H9 (cell line): ENCODE measurements at regions not wholly inside any gene's neighbourhood (a gene's known extent, or its start where the extent isn't known, plus 50 kb on each side); places are given as distances from the start of the nearest gene placed in this dataset.

Experiments
- DNase-seq: peaks from one replicate; pipeline ENCODE4 v3.0.0-alpha.2; 2017
- H2AFZ ChIP-seq: one replicate; pipeline ENCODE4 v1.6.1; 2013; ENCODE audit warnings: mild to moderate bottlenecking, low read length, control low read depth, moderate library complexity
- H2AK5ac ChIP-seq: 2 replicates; pipeline ENCODE4 v1.6.1; 2013; ENCODE audit warnings: low read length, control low read depth, mixed read lengths; ENCODE audit not compliant: insufficient read length
- H2BK120ac ChIP-seq: one replicate; pipeline ENCODE4 v1.6.1; 2013; ENCODE audit warnings: low read depth, mild to moderate bottlenecking, low read length, control low read depth, inconsistent platforms; ENCODE audit not compliant: poor library complexity, severe bottlenecking
- H2BK12ac ChIP-seq: 2 replicates; pipeline ENCODE4 v1.6.1; 2013; ENCODE audit warnings: low read length, control low read depth, mixed read lengths, low read depth; ENCODE audit not compliant: insufficient read length
- H2BK15ac ChIP-seq: 2 replicates; pipeline ENCODE4 v1.6.1; 2013; ENCODE audit warnings: low read depth, low read length, control low read depth
- H2BK20ac ChIP-seq: one replicate; pipeline ENCODE4 v1.6.1; 2013; ENCODE audit warnings: low read depth, mild to moderate bottlenecking, low read length, control low read depth, inconsistent platforms; ENCODE audit not compliant: poor library complexity, severe bottlenecking
- H2BK5ac ChIP-seq: 2 replicates; pipeline ENCODE4 v1.6.1; 2013; ENCODE audit warnings: low read length, control low read depth, mixed read lengths; ENCODE audit not compliant: insufficient read length
- H3K14ac ChIP-seq: 2 replicates; pipeline ENCODE4 v1.6.1; 2013; ENCODE audit warnings: low read length, control low read depth; ENCODE audit not compliant: insufficient read depth
- H3K18ac ChIP-seq: 2 replicates; pipeline ENCODE4 v1.6.1; 2013; ENCODE audit warnings: low read depth, mild to moderate bottlenecking, mixed read lengths, low read length, control low read depth; ENCODE audit not compliant: insufficient read length
- H3K23ac ChIP-seq: 2 replicates; pipeline ENCODE4 v1.6.1; 2013; ENCODE audit warnings: low read length, control low read depth, mixed read lengths, low read depth; ENCODE audit not compliant: insufficient read length
- H3K23me2 ChIP-seq: 2 replicates; pipeline ENCODE4 v1.6.1; 2013; ENCODE audit warnings: low read depth, mild to moderate bottlenecking, mixed read lengths, low read length, control low read depth; ENCODE audit not compliant: insufficient read length, poor library complexity, severe bottlenecking
- H3K27ac ChIP-seq: 2 replicates; pipeline ENCODE4 v1.5.1; 2013; ENCODE audit warnings: low read length, control low read depth, mixed read lengths, low read depth; ENCODE audit not compliant: insufficient read length
- H3K27me3 ChIP-seq: 2 replicates; pipeline ENCODE4 v1.6.1; 2013; ENCODE audit warnings: low read length, control low read depth, inconsistent platforms; ENCODE audit not compliant: insufficient read depth
- H3K4ac ChIP-seq: 2 replicates; pipeline ENCODE4 v1.6.1; 2013; ENCODE audit warnings: low read depth, mild to moderate bottlenecking, control low read depth, inconsistent platforms, low read length, moderate library complexity
- H3K4me1 ChIP-seq: 2 replicates; pipeline ENCODE4 v1.6.1; 2013; ENCODE audit warnings: low read length, control low read depth, inconsistent platforms; ENCODE audit not compliant: insufficient read depth
- H3K4me2 ChIP-seq: 2 replicates; pipeline ENCODE4 v1.6.1; 2013; ENCODE audit warnings: low read length, control low read depth, mixed read lengths; ENCODE audit not compliant: insufficient read length, insufficient read depth
- H3K56ac ChIP-seq: 2 replicates; pipeline ENCODE4 v1.6.1; 2013; ENCODE audit warnings: low read depth, mild to moderate bottlenecking, mixed read lengths, low read length, control low read depth; ENCODE audit not compliant: insufficient read length
- H3K79me1 ChIP-seq: 2 replicates; pipeline ENCODE4 v1.6.1; 2013; ENCODE audit warnings: low read depth, mild to moderate bottlenecking, moderate library complexity, low read length, control low read depth, inconsistent platforms; ENCODE audit not compliant: insufficient read depth, poor library complexity, severe bottlenecking
- H3K79me2 ChIP-seq: 2 replicates; pipeline ENCODE4 v1.6.1; 2013; ENCODE audit warnings: low read length, control low read depth, inconsistent platforms; ENCODE audit not compliant: insufficient read depth
- H3K9ac ChIP-seq: 2 replicates; pipeline ENCODE4 v1.6.1; 2013; ENCODE audit warnings: low read length, control low read depth, mixed read lengths; ENCODE audit not compliant: insufficient read length; ENCODE audit errors: extremely low read depth
- H3K9me3 ChIP-seq: one replicate; pipeline ENCODE4 v1.6.1; 2013; ENCODE audit warnings: low read depth, low read length, inconsistent platforms; ENCODE audit not compliant: control insufficient read depth
- H3T11ph ChIP-seq: one replicate; pipeline ENCODE4 v1.6.1; 2013; ENCODE audit warnings: mild to moderate bottlenecking, low read length, control low read depth, inconsistent platforms
- H4K20me1 ChIP-seq: one replicate; pipeline ENCODE4 v1.6.1; 2013; ENCODE audit not compliant: control insufficient read depth, insufficient read length, insufficient read depth
- H4K5ac ChIP-seq: 2 replicates; pipeline ENCODE4 v1.6.1; 2013; ENCODE audit warnings: low read depth, mild to moderate bottlenecking, mixed read lengths, low read length, control low read depth; ENCODE audit not compliant: insufficient read length
- H4K8ac ChIP-seq: replicated peaks from 2 replicates; pipeline ENCODE4 v1.6.1; 2013; ENCODE audit warnings: low read length, control low read depth, mixed read lengths, low read depth; ENCODE audit not compliant: insufficient read length
- H4K91ac ChIP-seq: 2 replicates; pipeline ENCODE4 v1.6.1; 2013; ENCODE audit warnings: low read depth, mild to moderate bottlenecking, moderate library complexity, mixed read lengths, low read length, control low read depth; ENCODE audit not compliant: insufficient read length
- H3K27ac Mint-ChIP-seq, 3 experiments: 2 replicates in 2 of 3; 3 replicates in 1 of 3; pipeline ENCODE4 v1.8.0; 2020 to 2021; ENCODE audit warnings: mixed read lengths in 3 of 3, mild to moderate bottlenecking in 1 of 3, moderate library complexity in 1 of 3
- H3K27me3 Mint-ChIP-seq: 2 replicates; pipeline ENCODE4 v1.8.0; 2021; ENCODE audit warnings: low read depth, mild to moderate bottlenecking, moderate library complexity, mixed read lengths
- H3K36me3 Mint-ChIP-seq, 3 experiments: 2 replicates in 2 of 3; 3 replicates in 1 of 3; pipeline ENCODE4 v1.8.0; 2020 to 2021; ENCODE audit warnings: low read depth in 3 of 3, mixed read lengths in 3 of 3; ENCODE audit not compliant: insufficient read depth in 1 of 3
- H3K4me1 Mint-ChIP-seq, 2 experiments: 2 replicates each; pipeline ENCODE4 v1.8.0; 2020; ENCODE audit warnings: mixed read lengths in 2 of 2
- H3K4me3 Mint-ChIP-seq, 2 experiments: 2 replicates in 1 of 2; 3 replicates in 1 of 2; pipeline ENCODE4 v1.8.0; 2020 to 2021; ENCODE audit warnings: mild to moderate bottlenecking in 2 of 2, mixed read lengths in 2 of 2, moderate library complexity in 1 of 2
- H3K9me3 Mint-ChIP-seq, 2 experiments: 2 replicates in 1 of 2; 3 replicates in 1 of 2; pipeline ENCODE4 v1.8.0; 2020; ENCODE audit warnings: mild to moderate bottlenecking in 2 of 2, mixed read lengths in 2 of 2, moderate library complexity in 1 of 2
- CTCF ChIP-seq: fragments of 200-600 bp; sonication (generic); conservative IDR thresholded peaks from 3 replicates; pipeline ENCODE4 v1.8.0; 2021; ENCODE audit warnings: antibody characterized with exemption, mild to moderate bottlenecking
- WGBS: extraction: QIAGEN DNeasy Blood & Tissue Kit; methylation state at CpG from one replicate; pipeline ENCODE4 v1.1.7; 2013; ENCODE audit warnings: missing lambda C conversion rate, low lambda C conversion rate, mixed read lengths; ENCODE audit not compliant: insufficient read length; ENCODE audit errors: extremely low coverage; 5-methylcytosine and 5-hydroxymethylcytosine counted together

DNA sequence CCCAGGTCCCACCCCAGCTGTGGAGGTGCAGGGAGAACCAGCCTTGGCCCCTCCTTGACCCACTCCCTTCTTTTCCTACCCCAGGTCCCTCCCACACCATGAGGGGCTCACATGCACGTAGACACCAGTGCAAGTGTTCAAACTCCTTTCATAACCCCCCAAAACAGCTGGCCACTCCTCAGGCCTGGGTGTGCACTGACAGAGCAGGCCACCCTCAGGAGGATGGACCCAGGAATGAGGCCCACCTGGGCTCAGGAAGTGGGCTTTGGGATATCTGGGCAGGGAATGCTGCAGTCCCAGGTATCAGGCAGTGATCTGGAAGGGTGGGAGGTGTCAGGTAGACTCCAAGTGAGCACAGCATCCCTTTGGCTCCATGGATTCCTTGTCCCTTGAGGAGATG is 723.8 kb downstream of the MATN1 start:
- no peak overlapping the region for H2BK15ac ChIP-seq
- H4K20me1 ChIP-seq, result no peaks in the 10 kb centered on the region

More for the DNA sequence above, 723.8 kb downstream of the MATN1 start:
- H3K27me3 ChIP-seq, result no peaks in the 10 kb centered on the region
- no peak overlapping the region for H4K91ac ChIP-seq
- H3K9ac ChIP-seq, result no peak overlapping the region
- no CpG with 5 or more reads among the region's 1 CpG for WGBS
- H3K14ac ChIP-seq, result no peak overlapping the region
- H3K56ac ChIP-seq, result no peak overlapping the region
- H3T11ph ChIP-seq, result no peak overlapping the region
- no peak overlapping the region for H2BK120ac ChIP-seq
- H3K9me3 Mint-ChIP-seq, result peaks cover 6 to 7% of the 10 kb centered on the region in 2 experiments
- no peak overlapping the region for H4K8ac ChIP-seq
- H3K18ac ChIP-seq, result no peak overlapping the region
- no peaks in the 10 kb centered on the region for H3K23me2 ChIP-seq
- H3K27ac ChIP-seq, result no peak overlapping the region
- H3K4ac ChIP-seq, result no peak overlapping the region
- H3K27ac Mint-ChIP-seq, result no peak overlapping the region
- H3K9me3 ChIP-seq, result no peaks in the 10 kb centered on the region
- H3K23ac ChIP-seq, result no peak overlapping the region
- H3K79me2 ChIP-seq, result no peaks in the 10 kb centered on the region
- H3K4me1 ChIP-seq, result peaks cover 3% of the 10 kb centered on the region; the same call in 1 of the 2 replicates
- no peak overlapping the region for H3K4me3 Mint-ChIP-seq
- H3K4me2 ChIP-seq, result no peak overlapping the region
- H3K36me3 Mint-ChIP-seq, result peaks cover 0 to 5% (median 5%) of the 10 kb centered on the region in 3 experiments; a peak in 3 of 7 replicates
- H2BK12ac ChIP-seq, result no peak overlapping the region
- no peak overlapping the region for H2AFZ ChIP-seq
- TF ChIP-seq CTCF, result no peak
- DNase-seq, result no peak
- peaks cover 6% of the 10 kb centered on the region for H3K27me3 Mint-ChIP-seq
- H4K5ac ChIP-seq, result no peak overlapping the region
- H3K79me1 ChIP-seq, result no peaks in the 10 kb centered on the region
- H3K4me1 Mint-ChIP-seq, result peaks cover 20 to 21% of the 10 kb centered on the region in 2 experiments
- H2BK5ac ChIP-seq, result no peak overlapping the region
- H2AK5ac ChIP-seq, result no peak overlapping the region
- H2BK20ac ChIP-seq, result no peak overlapping the region
